Activated CD8-positive, alpha-beta T cell treated with anti-CD3 and anti-CD28 coated beads for 36 hours (primary cell): ENCODE measurements at regions not wholly inside any gene's neighbourhood (a gene's known extent, or its start where the extent isn't known, plus 50 kb on each side); places are given as distances from the start of the nearest gene placed in this dataset.

Experiments
- ATAC-seq: fragments of 200-7000 bp; cut with Tn5 transposase; one replicate; pipeline ENCODE4 v1.10.0; 2021; ENCODE audit warnings: mild to moderate bottlenecking, moderate library complexity
- CTCF ChIA-PET: fragments of 350-600 bp; sonication (Branson Sonifier 250); formaldehyde crosslinking; loops from one replicate; lab custom pipeline; 2021; ENCODE audit warnings: antibody characterized with exemption; lab: Charles Lee
- POLR2A ChIA-PET: fragments of 350-600 bp; sonication (Branson Sonifier 250); formaldehyde crosslinking; loops from one replicate; lab custom pipeline; 2021; ENCODE audit warnings: antibody characterized with exemption; lab: Charles Lee
- DNase-seq: peaks from one replicate; pipeline ENCODE4 v3.0.0-alpha.2; 2020
- H3K27ac Mint-ChIP-seq: one replicate; pipeline ENCODE4 v1.8.0; 2021; ENCODE audit warnings: mild to moderate bottlenecking, mixed read lengths
- H3K27me3 Mint-ChIP-seq: one replicate; pipeline ENCODE4 v1.8.0; 2021; ENCODE audit warnings: mixed read lengths
- H3K36me3 Mint-ChIP-seq: one replicate; pipeline ENCODE4 v1.8.0; 2021; ENCODE audit warnings: low read depth, mixed read lengths
- H3K4me1 Mint-ChIP-seq: one replicate; pipeline ENCODE4 v1.8.0; 2021; ENCODE audit warnings: low read depth, mixed read lengths
- H3K4me3 Mint-ChIP-seq: one replicate; pipeline ENCODE4 v1.8.0; 2021; ENCODE audit warnings: mild to moderate bottlenecking, moderate library complexity, mixed read lengths
- H3K9me3 Mint-ChIP-seq: one replicate; pipeline ENCODE4 v1.8.0; 2021; ENCODE audit warnings: mixed read lengths
- CTCF ChIP-seq: fragments of 200-600 bp; IDR thresholded peaks from one replicate; pipeline ENCODE4 v1.8.0; 2022; ENCODE audit warnings: antibody characterized with exemption, mild to moderate bottlenecking
- intact Hi-C: fragments of 100-400 bp; cut with micrococcal nuclease; formaldehyde crosslinking; loops from one replicate; pipeline ENCODE4 v1.10.0; 2022

DNA sequence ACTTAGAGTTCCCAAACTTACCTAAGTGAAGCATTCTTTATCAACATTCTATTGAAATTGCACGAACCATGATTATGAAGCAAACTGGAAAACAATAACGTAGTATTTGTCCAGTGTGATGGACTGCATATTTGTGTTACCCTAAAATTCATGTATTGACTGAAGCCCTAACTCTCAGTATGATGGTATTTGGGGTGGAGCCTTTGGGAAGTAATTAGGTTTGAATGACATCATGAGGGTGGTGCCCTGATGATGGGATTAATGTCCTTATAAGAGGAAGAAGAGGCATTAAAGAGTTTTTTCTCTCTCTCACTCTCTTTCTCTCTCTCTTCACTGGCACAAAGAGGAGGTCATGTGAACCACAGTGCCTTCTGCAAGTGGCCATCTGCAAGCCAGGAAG, 365.4 kb upstream of the PTGER4 start:
- ChIA-PET CTCF (no interaction called here), POLR2A (no interaction called here)
- no peak overlapping the region for H3K4me3 Mint-ChIP-seq
- H3K36me3 Mint-ChIP-seq, result no peaks in the 10 kb centered on the region
- ATAC-seq (no peak), DNase-seq (no peak)
- H3K9me3 Mint-ChIP-seq, result no peaks in the 10 kb centered on the region
- intact Hi-C loops, result no loop called here
- no peaks in the 10 kb centered on the region for H3K4me1 Mint-ChIP-seq
- H3K27me3 Mint-ChIP-seq, result no peaks in the 10 kb centered on the region
- no peak overlapping the region for H3K27ac Mint-ChIP-seq
- TF ChIP-seq CTCF, result no peak

DNA sequence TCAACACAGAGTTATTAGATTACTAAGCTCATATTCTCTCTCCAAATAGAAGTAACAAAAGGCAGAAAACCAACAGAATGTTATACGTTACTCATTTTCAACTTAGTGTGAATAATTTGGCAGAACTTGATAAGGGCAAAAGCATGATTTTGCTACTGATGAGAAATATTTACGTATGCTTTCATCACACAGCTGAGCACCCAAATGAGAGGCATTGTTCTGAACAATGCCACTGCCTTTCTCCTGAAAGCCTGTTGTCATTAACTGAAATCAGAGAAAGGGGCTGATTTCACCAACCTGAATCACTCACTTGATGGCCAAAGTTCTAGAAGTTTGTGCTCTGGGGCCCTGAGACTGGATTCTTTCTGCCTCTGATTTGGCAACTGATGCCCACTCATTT, 367.5 kb upstream of the PTGER4 start:
- CTCF ChIA-PET, result no interaction called here
- no peak for ATAC-seq
- POLR2A ChIA-PET, result no interaction called here
- H3K27ac Mint-ChIP-seq, result no peak overlapping the region
- TF ChIP-seq CTCF, result no peak
- H3K4me1 Mint-ChIP-seq, result peaks cover 7% of the 10 kb centered on the region
- intact Hi-C loops, result no loop called here
- H3K36me3 Mint-ChIP-seq, result no peaks in the 10 kb centered on the region
- no peaks in the 10 kb centered on the region for H3K27me3 Mint-ChIP-seq
- H3K9me3 Mint-ChIP-seq, result no peaks in the 10 kb centered on the region
- no peak for DNase-seq
- no peak overlapping the region for H3K4me3 Mint-ChIP-seq

DNA sequence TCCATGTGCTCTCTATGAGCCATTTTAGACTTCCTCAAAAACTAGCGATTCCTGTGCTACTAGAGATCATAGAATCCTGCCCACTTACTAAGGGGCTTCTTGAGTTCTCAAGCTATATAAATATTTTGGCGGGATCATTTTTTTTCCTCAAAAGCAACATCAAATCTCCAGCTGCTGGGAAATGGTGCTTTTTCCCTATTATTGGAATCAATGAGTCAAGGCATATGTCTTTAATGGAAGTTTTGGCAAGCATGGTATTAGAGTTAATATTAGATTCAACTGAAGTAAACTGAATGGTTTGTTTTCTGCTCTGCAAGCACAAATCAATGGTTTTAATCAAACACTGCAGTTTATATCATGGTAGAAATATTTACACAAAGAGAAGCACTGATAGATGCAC, 369.9 kb upstream of the PTGER4 start:
- intact Hi-C loops, result no loop called here
- Mint-ChIP-seq H3K27me3 (no peaks in the 10 kb centered on the region), H3K27ac (no peak overlapping the region), H3K9me3 (no peaks in the 10 kb centered on the region), H3K36me3 (no peaks in the 10 kb centered on the region), H3K4me1 (peaks cover 7% of the 10 kb centered on the region), H3K4me3 (no peak overlapping the region)
- ATAC-seq (no peak), DNase-seq (no peak)
- POLR2A ChIA-PET, result interaction anchor here (1.3 kb wide), 1 partner anchor 9 kb away, joined by 4 read pairs; no protein-coding TSS in a partner anchor
- CTCF ChIA-PET, result no interaction called here
- TF ChIP-seq CTCF, result no peak

DNA sequence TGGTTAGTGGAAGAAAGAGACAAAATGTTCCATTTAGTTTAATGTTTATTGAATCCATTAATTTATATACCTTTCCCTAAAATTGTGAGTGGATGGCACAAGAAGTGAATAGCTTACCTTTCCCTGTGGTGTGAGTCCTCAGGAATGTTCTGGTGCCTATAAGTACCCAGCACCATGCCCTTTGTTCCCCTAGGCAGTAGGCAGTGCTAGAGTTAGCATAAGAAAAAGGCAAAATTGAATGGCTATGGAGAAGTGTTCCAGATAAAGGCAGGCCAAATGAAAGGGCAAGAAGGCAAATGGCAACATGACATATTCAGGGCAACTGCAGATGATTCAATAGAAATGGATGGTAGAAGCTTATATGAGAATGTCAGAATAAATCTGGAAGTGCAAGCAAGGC, 370.8 kb upstream of the PTGER4 start:
- ATAC-seq, result no peak
- Mint-ChIP-seq H3K4me1 (peaks cover 7% of the 10 kb centered on the region), H3K9me3 (no peaks in the 10 kb centered on the region), H3K27ac (no peak overlapping the region), H3K27me3 (peaks cover 2% of the 10 kb centered on the region), H3K36me3 (no peaks in the 10 kb centered on the region), H3K4me3 (no peak overlapping the region)
- ChIA-PET POLR2A (interaction anchor here (1.3 kb wide), 1 partner anchor 10 kb away, joined by 4 read pairs; no protein-coding TSS in a partner anchor), CTCF (no interaction called here)
- intact Hi-C loops, result no loop called here
- no peak for DNase-seq
- no peak for TF ChIP-seq CTCF

GRCh38 chr5:40307920-40308319, 371.8 kb upstream of the PTGER4 start:
- ATAC-seq, result peak; percentile 75
- CTCF ChIA-PET, result interaction anchor here (0.8 to 1.1 kb wide), 2 partner anchors 10 to 194 kb away, joined by 3 read pairs; no protein-coding TSS in a partner anchor
- Mint-ChIP-seq H3K4me1 (peaks cover 7% of the 10 kb centered on the region), H3K9me3 (no peaks in the 10 kb centered on the region), H3K27me3 (peaks cover 2% of the 10 kb centered on the region), H3K36me3 (no peaks in the 10 kb centered on the region), H3K4me3 (no peak overlapping the region), H3K27ac (no peak overlapping the region)
- no peak for TF ChIP-seq CTCF
- POLR2A ChIA-PET, result interaction anchor here (0.6 to 0.8 kb wide), 3 partner anchors 10 to 1173 kb away, joined by 3 read pairs; no protein-coding TSS in a partner anchor
- intact Hi-C loops, result no loop called here
- no peak for DNase-seq
